22Rv1 (cell line): ENCODE measurements at regions not wholly inside any gene's neighbourhood (a gene's known extent, or its start where the extent isn't known, plus 50 kb on each side); places are given as distances from the start of the nearest gene placed in this dataset.

ENCODE experiments used
- CTCF ChIP-seq: fragments of 450-650 bp; IDR thresholded peaks from 2 replicates; pipeline ENCODE4 v1.5.1; 2017; ENCODE audit warnings: mild to moderate bottlenecking
- ZFX ChIP-seq: fragments of 450-650 bp; IDR thresholded peaks from 2 replicates; pipeline ENCODE4 v1.6.1; 2017; ENCODE audit warnings: antibody characterized with exemption, borderline replicate concordance

DNA sequence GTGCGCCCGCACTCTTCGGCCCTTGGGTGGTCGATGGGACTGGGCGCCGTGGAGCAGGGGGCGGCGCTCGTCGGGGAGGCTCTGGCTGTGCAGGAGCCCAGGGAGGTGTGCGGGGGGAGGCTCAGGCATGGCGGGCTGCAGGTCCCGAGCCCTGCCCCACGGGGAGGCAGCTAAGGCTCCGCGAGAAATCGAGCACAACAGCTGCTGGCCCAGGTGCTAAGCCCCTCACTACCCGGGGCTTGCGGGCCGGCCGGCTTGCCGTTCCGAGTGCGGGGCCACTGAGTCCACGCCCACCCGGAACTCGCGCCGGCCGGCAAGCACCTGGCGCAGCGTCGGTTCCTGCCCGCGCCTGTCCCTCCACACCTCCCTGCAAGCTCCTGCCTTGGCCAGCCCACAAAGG lies 462.3 kb upstream of the JARID2 start:
- TF ChIP-seq CTCF (no peak), ZFX (no peak)
